ENCODE measurements at regions not wholly inside any gene's neighbourhood (a gene's known extent, or its start where the extent isn't known, plus 50 kb on each side); places are given as distances from the start of the nearest gene placed in this dataset.

DNA sequence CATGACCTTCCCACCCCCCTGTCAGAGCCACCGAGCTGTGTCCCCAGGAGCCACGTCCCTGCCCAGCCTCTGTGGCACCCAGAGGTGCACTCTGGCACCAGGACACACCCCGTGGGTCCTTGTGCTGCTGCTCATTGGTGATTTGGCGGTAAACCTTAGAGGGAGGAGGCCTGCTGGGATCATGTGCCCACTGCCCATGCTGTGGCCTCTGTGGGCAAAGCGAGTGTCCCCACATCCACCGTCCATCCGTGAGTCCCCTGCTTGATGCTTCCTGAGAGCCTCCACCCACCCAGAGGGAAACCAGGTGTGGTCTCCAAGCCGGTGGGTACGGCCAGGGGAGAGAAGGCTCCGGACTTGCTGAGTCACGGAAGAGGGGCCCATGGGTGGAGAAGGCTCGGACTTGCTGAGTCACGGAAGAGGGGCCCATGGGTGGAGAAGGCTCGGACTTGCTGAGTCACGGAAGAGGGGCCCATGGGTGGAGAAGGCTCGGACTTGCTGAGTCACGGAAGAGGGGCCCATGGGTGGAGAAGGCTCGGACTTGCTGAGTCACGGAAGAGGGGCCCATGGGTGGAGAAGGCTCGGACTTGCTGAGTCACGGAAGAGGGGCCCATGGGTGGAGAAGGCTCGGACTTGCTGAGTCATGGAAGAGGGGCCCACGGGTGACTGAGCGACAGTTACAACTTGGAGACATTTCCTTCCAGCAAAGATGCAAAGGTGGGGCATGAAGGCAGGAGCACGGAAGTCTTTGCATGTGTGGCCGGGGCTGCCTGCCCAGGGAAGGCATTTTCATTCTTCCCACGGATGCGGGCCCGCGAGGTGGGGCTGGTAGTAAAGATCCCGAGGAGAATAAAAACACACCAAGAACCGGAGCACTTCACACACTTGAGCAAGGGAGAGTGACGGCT lies 49.6 kb upstream of the ZNF469 start (continued):
- TF ChIP-seq, protein P1, sequence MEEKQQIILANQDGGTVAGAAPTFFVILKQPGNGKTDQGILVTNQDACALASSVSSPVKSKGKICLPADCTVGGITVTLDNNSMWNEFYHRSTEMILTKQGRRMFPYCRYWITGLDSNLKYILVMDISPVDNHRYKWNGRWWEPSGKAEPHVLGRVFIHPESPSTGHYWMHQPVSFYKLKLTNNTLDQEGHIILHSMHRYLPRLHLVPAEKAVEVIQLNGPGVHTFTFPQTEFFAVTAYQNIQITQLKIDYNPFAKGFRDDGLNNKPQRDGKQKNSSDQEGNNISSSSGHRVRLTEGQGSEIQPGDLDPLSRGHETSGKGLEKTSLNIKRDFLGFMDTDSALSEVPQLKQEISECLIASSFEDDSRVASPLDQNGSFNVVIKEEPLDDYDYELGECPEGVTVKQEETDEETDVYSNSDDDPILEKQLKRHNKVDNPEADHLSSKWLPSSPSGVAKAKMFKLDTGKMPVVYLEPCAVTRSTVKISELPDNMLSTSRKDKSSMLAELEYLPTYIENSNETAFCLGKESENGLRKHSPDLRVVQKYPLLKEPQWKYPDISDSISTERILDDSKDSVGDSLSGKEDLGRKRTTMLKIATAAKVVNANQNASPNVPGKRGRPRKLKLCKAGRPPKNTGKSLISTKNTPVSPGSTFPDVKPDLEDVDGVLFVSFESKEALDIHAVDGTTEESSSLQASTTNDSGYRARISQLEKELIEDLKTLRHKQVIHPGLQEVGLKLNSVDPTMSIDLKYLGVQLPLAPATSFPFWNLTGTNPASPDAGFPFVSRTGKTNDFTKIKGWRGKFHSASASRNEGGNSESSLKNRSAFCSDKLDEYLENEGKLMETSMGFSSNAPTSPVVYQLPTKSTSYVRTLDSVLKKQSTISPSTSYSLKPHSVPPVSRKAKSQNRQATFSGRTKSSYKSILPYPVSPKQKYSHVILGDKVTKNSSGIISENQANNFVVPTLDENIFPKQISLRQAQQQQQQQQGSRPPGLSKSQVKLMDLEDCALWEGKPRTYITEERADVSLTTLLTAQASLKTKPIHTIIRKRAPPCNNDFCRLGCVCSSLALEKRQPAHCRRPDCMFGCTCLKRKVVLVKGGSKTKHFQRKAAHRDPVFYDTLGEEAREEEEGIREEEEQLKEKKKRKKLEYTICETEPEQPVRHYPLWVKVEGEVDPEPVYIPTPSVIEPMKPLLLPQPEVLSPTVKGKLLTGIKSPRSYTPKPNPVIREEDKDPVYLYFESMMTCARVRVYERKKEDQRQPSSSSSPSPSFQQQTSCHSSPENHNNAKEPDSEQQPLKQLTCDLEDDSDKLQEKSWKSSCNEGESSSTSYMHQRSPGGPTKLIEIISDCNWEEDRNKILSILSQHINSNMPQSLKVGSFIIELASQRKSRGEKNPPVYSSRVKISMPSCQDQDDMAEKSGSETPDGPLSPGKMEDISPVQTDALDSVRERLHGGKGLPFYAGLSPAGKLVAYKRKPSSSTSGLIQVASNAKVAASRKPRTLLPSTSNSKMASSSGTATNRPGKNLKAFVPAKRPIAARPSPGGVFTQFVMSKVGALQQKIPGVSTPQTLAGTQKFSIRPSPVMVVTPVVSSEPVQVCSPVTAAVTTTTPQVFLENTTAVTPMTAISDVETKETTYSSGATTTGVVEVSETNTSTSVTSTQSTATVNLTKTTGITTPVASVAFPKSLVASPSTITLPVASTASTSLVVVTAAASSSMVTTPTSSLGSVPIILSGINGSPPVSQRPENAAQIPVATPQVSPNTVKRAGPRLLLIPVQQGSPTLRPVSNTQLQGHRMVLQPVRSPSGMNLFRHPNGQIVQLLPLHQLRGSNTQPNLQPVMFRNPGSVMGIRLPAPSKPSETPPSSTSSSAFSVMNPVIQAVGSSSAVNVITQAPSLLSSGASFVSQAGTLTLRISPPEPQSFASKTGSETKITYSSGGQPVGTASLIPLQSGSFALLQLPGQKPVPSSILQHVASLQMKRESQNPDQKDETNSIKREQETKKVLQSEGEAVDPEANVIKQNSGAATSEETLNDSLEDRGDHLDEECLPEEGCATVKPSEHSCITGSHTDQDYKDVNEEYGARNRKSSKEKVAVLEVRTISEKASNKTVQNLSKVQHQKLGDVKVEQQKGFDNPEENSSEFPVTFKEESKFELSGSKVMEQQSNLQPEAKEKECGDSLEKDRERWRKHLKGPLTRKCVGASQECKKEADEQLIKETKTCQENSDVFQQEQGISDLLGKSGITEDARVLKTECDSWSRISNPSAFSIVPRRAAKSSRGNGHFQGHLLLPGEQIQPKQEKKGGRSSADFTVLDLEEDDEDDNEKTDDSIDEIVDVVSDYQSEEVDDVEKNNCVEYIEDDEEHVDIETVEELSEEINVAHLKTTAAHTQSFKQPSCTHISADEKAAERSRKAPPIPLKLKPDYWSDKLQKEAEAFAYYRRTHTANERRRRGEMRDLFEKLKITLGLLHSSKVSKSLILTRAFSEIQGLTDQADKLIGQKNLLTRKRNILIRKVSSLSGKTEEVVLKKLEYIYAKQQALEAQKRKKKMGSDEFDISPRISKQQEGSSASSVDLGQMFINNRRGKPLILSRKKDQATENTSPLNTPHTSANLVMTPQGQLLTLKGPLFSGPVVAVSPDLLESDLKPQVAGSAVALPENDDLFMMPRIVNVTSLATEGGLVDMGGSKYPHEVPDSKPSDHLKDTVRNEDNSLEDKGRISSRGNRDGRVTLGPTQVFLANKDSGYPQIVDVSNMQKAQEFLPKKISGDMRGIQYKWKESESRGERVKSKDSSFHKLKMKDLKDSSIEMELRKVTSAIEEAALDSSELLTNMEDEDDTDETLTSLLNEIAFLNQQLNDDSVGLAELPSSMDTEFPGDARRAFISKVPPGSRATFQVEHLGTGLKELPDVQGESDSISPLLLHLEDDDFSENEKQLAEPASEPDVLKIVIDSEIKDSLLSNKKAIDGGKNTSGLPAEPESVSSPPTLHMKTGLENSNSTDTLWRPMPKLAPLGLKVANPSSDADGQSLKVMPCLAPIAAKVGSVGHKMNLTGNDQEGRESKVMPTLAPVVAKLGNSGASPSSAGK (IDR thresholded peaks at IDR 0.05), result peak; percentile 91
- TF ChIP-seq ZNF57 (CRISPR knock-in tag; IDR thresholded peaks at IDR 0.05), result peak; percentile 60; the same call in 1 of the 2 replicates
- TF ChIP-seq HDAC8 (tag; IDR thresholded peaks at IDR 0.05), result peak; percentile 86; the same call in 1 of the 2 replicates
- peak; percentile 21; the same call in 1 of the 2 replicates for TF ChIP-seq ZNF668 (CRISPR knock-in tag; IDR thresholded peaks at IDR 0.05)
- TF ChIP-seq IFI16 (CRISPR knock-in tag; IDR thresholded peaks at IDR 0.05), result peak; percentile 44; the same call in 1 of the 2 replicates
- peak; percentile 91 for TF ChIP-seq MEF2D (tag; conservative IDR thresholded peaks at IDR 0.05; ENCODE audit: low read depth)
- peak; percentile 77 for TF ChIP-seq SP1 (CRISPR knock-in tag; IDR thresholded peaks at IDR 0.05)
- TF ChIP-seq MTF1 (CRISPR knock-in tag; IDR thresholded peaks at IDR 0.05; ENCODE audit: borderline replicate concordance), result peak; percentile 78; the same call in 1 of the 2 replicates
- peak; percentile 52; the same call in 1 of the 2 replicates for TF ChIP-seq NR2C2 (CRISPR knock-in tag; IDR thresholded peaks at IDR 0.05)
- TF ChIP-seq NR2C2 (tag; IDR thresholded peaks at IDR 0.05), result peak; percentile 39
- TF ChIP-seq, protein P2, sequence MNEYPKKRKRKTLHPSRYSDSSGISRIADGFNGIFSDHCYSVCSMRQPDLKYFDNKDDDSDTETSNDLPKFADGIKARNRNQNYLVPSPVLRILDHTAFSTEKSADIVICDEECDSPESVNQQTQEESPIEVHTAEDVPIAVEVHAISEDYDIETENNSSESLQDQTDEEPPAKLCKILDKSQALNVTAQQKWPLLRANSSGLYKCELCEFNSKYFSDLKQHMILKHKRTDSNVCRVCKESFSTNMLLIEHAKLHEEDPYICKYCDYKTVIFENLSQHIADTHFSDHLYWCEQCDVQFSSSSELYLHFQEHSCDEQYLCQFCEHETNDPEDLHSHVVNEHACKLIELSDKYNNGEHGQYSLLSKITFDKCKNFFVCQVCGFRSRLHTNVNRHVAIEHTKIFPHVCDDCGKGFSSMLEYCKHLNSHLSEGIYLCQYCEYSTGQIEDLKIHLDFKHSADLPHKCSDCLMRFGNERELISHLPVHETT (CRISPR knock-in tag; conservative IDR thresholded peaks at IDR 0.05 in 1 of 2, IDR thresholded peaks at IDR 0.05 in 1 of 2), result peak in 1 of 2 experiments; percentile 74; a peak in 1 of 4 replicates
- TF ChIP-seq ZNF212 (CRISPR knock-in tag; IDR thresholded peaks at IDR 0.05), result peak; percentile 69; the same call in 1 of the 2 replicates
- TF ChIP-seq BRD4 (IDR thresholded peaks at IDR 0.05), result peak; percentile 43; the same call in 1 of the 2 replicates

Data from K562 (cell line).